ENCODE measurements at regions not wholly inside any gene's neighbourhood (a gene's known extent, or its start where the extent isn't known, plus 50 kb on each side); places are given as distances from the start of the nearest gene placed in this dataset.

DNA sequence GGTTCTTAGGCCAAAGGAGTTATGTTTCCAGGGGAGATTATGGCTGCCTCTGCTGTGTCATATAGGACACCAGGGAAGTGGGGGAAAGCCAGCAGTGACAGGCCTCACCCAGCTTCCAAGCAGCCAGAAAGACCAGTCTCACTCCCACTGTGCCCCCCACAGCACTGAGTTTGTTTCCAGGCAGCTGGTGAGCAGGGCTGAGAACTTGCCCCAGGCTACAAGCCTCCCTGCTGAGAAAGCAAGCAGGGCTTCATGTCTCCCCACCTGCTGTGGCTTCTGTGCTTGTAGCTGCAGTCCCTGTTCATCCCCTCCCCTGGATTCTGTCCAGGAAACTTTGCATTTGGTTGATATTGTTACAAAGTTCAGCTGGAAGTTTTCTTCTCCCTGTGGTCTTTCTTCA is 376.3 kb downstream of the PDCD6IP start:
- TF ChIP-seq, protein P1, sequence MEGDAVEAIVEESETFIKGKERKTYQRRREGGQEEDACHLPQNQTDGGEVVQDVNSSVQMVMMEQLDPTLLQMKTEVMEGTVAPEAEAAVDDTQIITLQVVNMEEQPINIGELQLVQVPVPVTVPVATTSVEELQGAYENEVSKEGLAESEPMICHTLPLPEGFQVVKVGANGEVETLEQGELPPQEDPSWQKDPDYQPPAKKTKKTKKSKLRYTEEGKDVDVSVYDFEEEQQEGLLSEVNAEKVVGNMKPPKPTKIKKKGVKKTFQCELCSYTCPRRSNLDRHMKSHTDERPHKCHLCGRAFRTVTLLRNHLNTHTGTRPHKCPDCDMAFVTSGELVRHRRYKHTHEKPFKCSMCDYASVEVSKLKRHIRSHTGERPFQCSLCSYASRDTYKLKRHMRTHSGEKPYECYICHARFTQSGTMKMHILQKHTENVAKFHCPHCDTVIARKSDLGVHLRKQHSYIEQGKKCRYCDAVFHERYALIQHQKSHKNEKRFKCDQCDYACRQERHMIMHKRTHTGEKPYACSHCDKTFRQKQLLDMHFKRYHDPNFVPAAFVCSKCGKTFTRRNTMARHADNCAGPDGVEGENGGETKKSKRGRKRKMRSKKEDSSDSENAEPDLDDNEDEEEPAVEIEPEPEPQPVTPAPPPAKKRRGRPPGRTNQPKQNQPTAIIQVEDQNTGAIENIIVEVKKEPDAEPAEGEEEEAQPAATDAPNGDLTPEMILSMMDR (IDR thresholded peaks at IDR 0.05) = no peak
- Histone ChIP-seq H3K36me3 (ENCODE audit: insufficient read depth in 1 of 2, low read depth in 1 of 2) (no peaks in the 10 kb centered on the region), H3K4me1 (no peaks in the 10 kb centered on the region), H3K4me3 (no peak overlapping the region), H3K9me3 (no peaks in the 10 kb centered on the region), H3K27ac (no peak overlapping the region), H3K27me3 (ENCODE audit: insufficient read depth in 3 of 3, low read length in 2 of 3) (no peaks in the 10 kb centered on the region)
- ATAC-seq = no peak
- no peak for DNase-seq
- intact Hi-C loops (cut with DNase I) = no loop called here

DNA sequence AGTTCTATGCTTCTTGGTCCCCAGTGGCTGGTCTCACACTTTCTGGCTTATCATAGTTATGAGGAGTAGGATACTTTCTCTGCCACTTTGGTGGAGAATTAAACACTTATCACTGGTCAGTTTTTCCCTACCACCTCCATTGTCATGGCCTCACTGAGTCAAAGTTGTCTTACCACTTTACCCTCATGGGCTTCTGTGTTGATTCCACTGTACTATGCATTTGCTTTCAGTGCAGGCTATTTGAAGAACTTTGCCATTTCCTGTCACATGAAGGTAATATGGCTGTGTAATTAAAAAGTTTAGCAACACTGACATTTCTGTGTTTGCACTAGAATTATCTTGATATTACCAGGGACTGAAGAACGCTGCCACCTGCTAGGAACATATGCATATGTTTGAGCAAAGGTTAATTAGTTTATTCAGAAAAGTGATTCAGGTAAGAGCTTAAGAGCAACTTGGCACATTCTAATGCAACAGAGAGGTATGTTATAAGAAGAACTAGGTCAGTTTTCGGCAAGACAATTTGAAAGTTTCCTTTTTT is 377.3 kb downstream of the PDCD6IP start:
- 76 to 82% (median 81%) methylated on average over 2 of the region's 2 CpGs for WGBS, 3 donors
- TF ChIP-seq, protein P1 (IDR thresholded peaks at IDR 0.05) = no peak
- H3K4me3 ChIP-seq = no peak overlapping the region
- DNase-seq (no peak), ATAC-seq (no peak)
- H3K4me1 ChIP-seq = no peaks in the 10 kb centered on the region
- intact Hi-C loops (cut with DNase I) = no loop called here
- no peak overlapping the region for H3K27ac ChIP-seq
- peaks cover 0 to 3% (median 0%) of the 10 kb centered on the region in 3 donors for H3K27me3 ChIP-seq (ENCODE audit: insufficient read depth in 3 of 3, low read length in 2 of 3)
- H3K9me3 ChIP-seq = no peaks in the 10 kb centered on the region
- H3K36me3 ChIP-seq (ENCODE audit: insufficient read depth in 1 of 2, low read depth in 1 of 2) = no peaks in the 10 kb centered on the region

GRCh38 chr3:34176723-34177122 is 378.3 kb downstream of the PDCD6IP start:
- TF ChIP-seq, protein P1 (IDR thresholded peaks at IDR 0.05) = no peak
- no peaks in the 10 kb centered on the region for H3K36me3 ChIP-seq (ENCODE audit: insufficient read depth in 1 of 2, low read depth in 1 of 2)
- no peaks in the 10 kb centered on the region for H3K4me1 ChIP-seq
- DNase-seq (no peak), ATAC-seq (no peak)
- intact Hi-C loops (cut with DNase I) = no loop called here
- peaks cover 0 to 3% (median 0%) of the 10 kb centered on the region in 3 donors for H3K27me3 ChIP-seq (ENCODE audit: insufficient read depth in 3 of 3, low read length in 2 of 3)
- no peak overlapping the region for H3K27ac ChIP-seq
- no peaks in the 10 kb centered on the region for H3K9me3 ChIP-seq
- no peak overlapping the region for H3K4me3 ChIP-seq

DNA sequence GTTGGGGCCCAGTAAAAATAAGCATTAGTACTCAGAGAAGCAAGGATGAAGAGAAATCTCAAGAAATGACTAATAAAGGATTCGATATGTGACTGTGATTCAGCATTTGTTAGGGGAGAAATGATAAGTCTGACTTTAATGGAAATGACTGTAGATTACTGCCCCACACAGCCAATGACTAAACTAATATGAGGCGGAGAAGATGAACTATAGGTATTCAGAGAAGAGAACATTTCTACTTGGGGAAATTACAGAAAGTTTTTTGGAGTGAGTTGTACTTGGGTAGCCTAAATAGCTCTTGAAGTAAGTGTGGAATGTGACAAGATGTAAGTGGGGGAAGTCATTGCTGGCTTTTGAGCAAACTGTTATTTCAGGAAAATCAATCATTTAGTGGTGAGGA is 380.0 kb downstream of the PDCD6IP start:
- ATAC-seq (no peak), DNase-seq (no peak)
- TF ChIP-seq, protein P1 (IDR thresholded peaks at IDR 0.05) = no peak
- 93 to 97% (median 95%) methylated on average over 2 of the region's 2 CpGs for WGBS, 3 donors
- no peak overlapping the region for H3K4me3 ChIP-seq
- no peaks in the 10 kb centered on the region for H3K9me3 ChIP-seq
- intact Hi-C loops (cut with DNase I) = no loop called here
- H3K4me1 ChIP-seq = no peaks in the 10 kb centered on the region
- peaks cover 0 to 3% (median 0%) of the 10 kb centered on the region in 3 donors for H3K27me3 ChIP-seq (ENCODE audit: insufficient read depth in 3 of 3, low read length in 2 of 3)
- no peak overlapping the region for H3K27ac ChIP-seq
- no peaks in the 10 kb centered on the region for H3K36me3 ChIP-seq (ENCODE audit: insufficient read depth in 1 of 2, low read depth in 1 of 2)

DNA sequence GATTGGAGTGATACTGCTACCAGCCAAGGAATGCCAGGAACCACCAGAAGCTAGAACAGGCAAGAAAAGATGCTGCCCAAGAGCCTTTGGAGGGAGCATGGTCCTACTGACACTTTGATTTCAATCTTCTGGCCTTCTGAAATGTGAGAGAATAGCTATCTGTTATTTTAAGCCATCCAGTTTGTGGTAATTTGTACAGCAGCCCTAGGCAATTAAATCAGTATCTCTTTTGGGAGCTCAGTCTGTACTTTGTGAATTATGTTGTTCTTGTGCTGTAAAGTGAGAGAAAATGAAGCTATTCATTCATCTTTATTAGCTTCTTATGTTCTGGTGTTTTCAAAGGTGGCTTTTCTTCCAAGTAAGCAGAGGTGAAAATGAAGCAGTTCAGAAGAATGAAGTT is 381.3 kb downstream of the PDCD6IP start:
- no peak for ATAC-seq
- intact Hi-C loops (cut with DNase I) = no loop called here
- Histone ChIP-seq H3K27me3 (ENCODE audit: insufficient read depth in 3 of 3, low read length in 2 of 3) (peaks cover 0 to 3% (median 0%) of the 10 kb centered on the region in 3 donors), H3K36me3 (ENCODE audit: insufficient read depth in 1 of 2, low read depth in 1 of 2) (no peaks in the 10 kb centered on the region), H3K4me3 (no peak overlapping the region), H3K9me3 (no peaks in the 10 kb centered on the region), H3K4me1 (no peaks in the 10 kb centered on the region), H3K27ac (no peak overlapping the region)
- no peak for DNase-seq
- TF ChIP-seq, protein P1 (IDR thresholded peaks at IDR 0.05) = no peak
